GM19351 (cell line): ENCODE measurements at regions not wholly inside any gene's neighbourhood (a gene's known extent, or its start where the extent isn't known, plus 50 kb on each side); places are given as distances from the start of the nearest gene placed in this dataset.

Experiments used
- ATAC-seq: cut with Tn5 transposase; IDR thresholded peaks from one replicate; pipeline ENCODE4 v1.9.1; 2021; ENCODE audit warnings: mild to moderate bottlenecking, moderate library complexity; ENCODE audit not compliant: unreplicated experiment

DNA sequence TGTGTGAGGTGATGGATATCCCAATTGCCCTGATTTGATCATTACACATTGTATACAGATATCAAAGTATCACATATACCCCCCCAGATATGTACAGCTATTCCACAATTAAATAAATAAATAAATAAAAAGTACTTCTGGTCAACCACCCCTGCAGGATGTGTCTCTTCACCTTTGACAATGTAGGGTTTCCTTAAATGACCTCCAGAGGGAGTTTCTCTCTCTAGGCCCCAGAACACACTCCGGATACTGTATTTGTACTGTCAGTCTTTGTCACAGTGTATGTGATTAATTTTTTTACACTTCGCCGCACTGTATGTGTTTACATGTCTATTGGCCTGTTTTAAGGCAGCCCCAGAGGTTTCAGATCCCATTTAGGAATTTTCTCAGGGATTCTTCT, 123.6 kb downstream of the ADCYAP1R1 start:
- no peak for ATAC-seq

DNA sequence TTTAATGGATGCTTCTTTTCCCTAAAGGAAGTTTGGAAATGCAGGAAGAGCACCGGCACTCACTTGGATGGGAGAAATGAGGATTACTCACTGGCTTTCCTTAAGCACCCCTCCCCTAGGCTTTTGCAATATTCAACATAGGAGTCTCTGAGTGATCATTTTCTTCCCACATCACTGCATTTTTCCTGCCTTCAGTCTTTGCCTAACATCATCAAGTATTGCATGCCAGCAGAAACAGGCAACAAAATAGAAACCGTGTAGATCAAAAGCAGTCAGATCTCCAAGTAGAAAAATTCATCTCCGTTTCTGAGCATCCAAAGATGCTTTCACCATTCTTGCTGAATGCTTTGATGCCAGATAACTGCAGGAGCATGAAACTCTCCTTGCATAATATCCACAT, 119.9 kb downstream of the ADCYAP1R1 start:
- no peak for ATAC-seq

DNA sequence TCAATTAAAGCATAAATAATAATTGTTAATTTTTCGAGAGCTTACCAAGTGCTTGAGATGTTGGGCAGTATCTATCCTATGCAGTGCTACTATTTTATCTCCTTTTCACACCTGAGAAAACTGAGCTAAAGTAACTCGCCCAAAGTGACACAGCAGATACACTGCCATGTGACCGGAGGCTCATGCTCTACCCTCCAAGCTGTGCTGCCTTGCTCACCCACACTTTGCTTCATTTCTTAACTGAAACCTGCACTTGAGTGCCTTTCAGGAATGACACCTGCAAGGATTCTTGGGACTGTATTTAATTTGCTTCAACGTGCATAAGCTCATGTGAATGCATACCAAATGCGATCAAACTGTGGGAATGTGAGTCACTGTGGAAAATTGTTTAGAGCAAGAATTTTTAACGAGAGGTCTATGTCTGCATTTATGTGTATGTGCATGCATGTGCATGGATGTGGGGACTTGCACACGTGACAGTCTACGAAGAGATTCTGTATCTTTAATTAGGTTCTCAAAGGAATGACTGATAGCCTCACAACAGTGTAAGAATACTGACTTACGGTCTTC, 119.2 kb downstream of the ADCYAP1R1 start:
- ATAC-seq, result no peak
